B cell (primary cell): ENCODE measurements at regions not wholly inside any gene's neighbourhood (a gene's known extent, or its start where the extent isn't known, plus 50 kb on each side); places are given as distances from the start of the nearest gene placed in this dataset.

Source experiments
- ATAC-seq: fragments of 200-7000 bp; cut with Tn5 transposase; one replicate; pipeline ENCODE4 v1.10.0; 2021; ENCODE audit warnings: low read depth, mild to moderate bottlenecking, moderate number of reproducible peaks, moderate library complexity
- CTCF ChIA-PET: fragments of 350-600 bp; sonication (Branson Sonifier 250); formaldehyde crosslinking; loops from one replicate; lab custom pipeline; 2021; ENCODE audit warnings: antibody characterized with exemption, inconsistent platforms; lab: Charles Lee
- POLR2A ChIA-PET: fragments of 350-600 bp; sonication (Branson Sonifier 250); formaldehyde crosslinking; loops from one replicate; lab custom pipeline; 2021; ENCODE audit warnings: antibody characterized with exemption; lab: Charles Lee
- DNase-seq: peaks from one replicate; pipeline ENCODE4 v3.0.0; 2013
- H2AFZ ChIP-seq: 2 replicates; pipeline ENCODE4 v1.6.1; 2012; ENCODE audit warnings: mild to moderate bottlenecking, low read depth, low read length; ENCODE audit not compliant: insufficient read depth, poor library complexity, severe bottlenecking
- H3K27ac ChIP-seq, 2 donors: 1 replicate in 1 of 2; 2 replicates in 1 of 2; pipeline ENCODE4 v1.5.1; 2012 to 2013; ENCODE audit warnings: low read length in 2 of 2, mild to moderate bottlenecking in 2 of 2, moderate library complexity in 1 of 2
- H3K27me3 ChIP-seq, 4 experiments: fragments of 200-600 bp in 1 of 4; sonication (generic) in 1 of 4; replicated peaks in 1 of 4; 1 replicate in 2 of 4; 2 replicates in 2 of 4; pipeline versions ENCODE4 v1.6.1 to v1.7.0; 2013 to 2016; ENCODE audit warnings: low read length in 3 of 4, mild to moderate bottlenecking in 2 of 4, mixed read lengths in 1 of 4, moderate library complexity in 1 of 4; ENCODE audit not compliant: insufficient read depth in 4 of 4, control insufficient read depth in 3 of 4; ENCODE audit errors: control extremely low read depth in 1 of 4
- H3K36me3 ChIP-seq, 2 experiments: replicated peaks in 1 of 2; 1 replicate in 1 of 2; 2 replicates in 1 of 2; pipeline versions ENCODE4 v1.6.1 to v1.7.1; 2013; ENCODE audit warnings: low read length in 1 of 2; ENCODE audit not compliant: insufficient read depth in 2 of 2, control insufficient read depth in 1 of 2; ENCODE audit errors: control extremely low read depth in 1 of 2, extremely low read depth in 1 of 2
- H3K4me1 ChIP-seq, 2 donors: fragments of 200-600 bp in 1 of 2; sonication (generic) in 1 of 2; 1 replicate in 1 of 2; 2 replicates in 1 of 2; pipeline versions ENCODE4 v1.5.1 to v1.6.1; 2013 to 2017; ENCODE audit warnings: low read length in 2 of 2; ENCODE audit not compliant: control insufficient read depth in 2 of 2, insufficient read depth in 2 of 2
- H3K4me2 ChIP-seq: replicated peaks from 2 replicates; pipeline ENCODE3; 2012; ENCODE audit warnings: mild to moderate bottlenecking, low read depth, low read length; ENCODE audit not compliant: poor library complexity, severe bottlenecking
- H3K4me3 ChIP-seq, 5 experiments: fragments of 200-600 bp in 1 of 5; sonication (generic) in 1 of 5; 1 replicate in 3 of 5; 2 replicates in 2 of 5; pipeline versions ENCODE4 v1.5.1 to v1.7.0; 2011 to 2016; ENCODE audit warnings: low read length in 4 of 5, mild to moderate bottlenecking in 4 of 5, low read depth in 2 of 5, control low read depth in 1 of 5, moderate library complexity in 1 of 5; ENCODE audit not compliant: insufficient read depth in 1 of 5; ENCODE audit errors: control extremely low read depth in 1 of 5, extremely low read depth in 1 of 5
- H3K79me2 ChIP-seq: fragments of 200-600 bp; sonication (generic); one replicate; pipeline ENCODE4 v1.6.0; 2016; ENCODE audit warnings: low read length; ENCODE audit not compliant: control insufficient read depth, insufficient read depth
- H3K9ac ChIP-seq: fragments of 200-600 bp; sonication (generic); 2 replicates; pipeline ENCODE4 v1.6.1; 2017; ENCODE audit warnings: mild to moderate bottlenecking, low read length, moderate library complexity
- H3K9me3 ChIP-seq, 3 donors: one replicate each; pipeline versions ENCODE4 v1.6.1 to v1.7.1; 2013; ENCODE audit warnings: low read length in 2 of 3; ENCODE audit not compliant: control insufficient read depth in 2 of 3, insufficient read depth in 1 of 3; ENCODE audit errors: control extremely low read depth in 1 of 3
- H4K20me1 ChIP-seq: 2 replicates; pipeline ENCODE4 v1.6.0; 2012; ENCODE audit warnings: mild to moderate bottlenecking, low read length; ENCODE audit not compliant: insufficient read depth, control insufficient read depth, poor library complexity, severe bottlenecking
- H3K27ac Mint-ChIP-seq: one replicate; pipeline ENCODE4 v1.8.0; 2021; ENCODE audit warnings: mixed read lengths
- H3K27me3 Mint-ChIP-seq: one replicate; pipeline ENCODE4 v1.8.0; 2021; ENCODE audit warnings: mixed read lengths
- H3K4me1 Mint-ChIP-seq: one replicate; pipeline ENCODE4 v1.8.0; 2021; ENCODE audit warnings: mixed read lengths
- H3K4me3 Mint-ChIP-seq: one replicate; pipeline ENCODE4 v1.8.0; 2021; ENCODE audit warnings: mixed read lengths
- H3K9me3 Mint-ChIP-seq: one replicate; pipeline ENCODE4 v1.8.0; 2022; ENCODE audit warnings: mixed read lengths; ENCODE audit not compliant: insufficient read depth
- CTCF ChIP-seq: fragments of 200-600 bp; IDR thresholded peaks from one replicate; pipeline ENCODE4 v1.8.0; 2022; ENCODE audit warnings: antibody characterized with exemption, mild to moderate bottlenecking
- EZH2 ChIP-seq: IDR thresholded peaks from 2 replicates; pipeline ENCODE4 v1.6.1; 2012; ENCODE audit warnings: borderline replicate concordance, low read depth, mild to moderate bottlenecking, moderate library complexity, low read length; ENCODE audit not compliant: insufficient read depth, poor library complexity, severe bottlenecking
- WGBS: methylation state at CpG from one replicate; pipeline ENCODE4 v1.1.5; 2013; ENCODE audit warnings: missing lambda C conversion rate; ENCODE audit not compliant: insufficient coverage; 5-methylcytosine and 5-hydroxymethylcytosine counted together
- intact Hi-C: fragments of 100-400 bp; cut with micrococcal nuclease; formaldehyde crosslinking; loops from one replicate; pipeline ENCODE4 v1.10.0; 2022

- H3K4me2 ChIP-seq, result no peak overlapping the region
- H3K4me1 Mint-ChIP-seq, result no peaks in the 10 kb centered on the region
- no peaks in the 10 kb centered on the region for H3K79me2 ChIP-seq
- no peak overlapping the region for H2AFZ ChIP-seq
- no peaks in the 10 kb centered on the region for H3K4me1 ChIP-seq
- ATAC-seq, result no peak
- ChIA-PET POLR2A (no interaction called here), CTCF (no interaction called here)
- no peak overlapping the region for H3K4me3 ChIP-seq
- peaks cover 0 to 9% (median 0%) of the 10 kb centered on the region in 3 donors for H3K9me3 ChIP-seq
- DNase-seq, result no peak
- WGBS, result 100% methylated on average over 1 of the region's 2 CpGs
- H3K9ac ChIP-seq, result no peak overlapping the region
- no peaks in the 10 kb centered on the region for H3K36me3 ChIP-seq
- H3K27me3 Mint-ChIP-seq, result peaks cover 12% of the 10 kb centered on the region
- H3K27me3 ChIP-seq, result no peaks in the 10 kb centered on the region
- H3K9me3 Mint-ChIP-seq, result no peaks in the 10 kb centered on the region
- intact Hi-C loops, result no loop called here
- no peak overlapping the region for H3K4me3 Mint-ChIP-seq
- no peak overlapping the region for H3K27ac ChIP-seq
- no peak overlapping the region for H3K27ac Mint-ChIP-seq
- TF ChIP-seq EZH2 (no peak), CTCF (no peak)
- no peaks in the 10 kb centered on the region for H4K20me1 ChIP-seq
Measured at GRCh38 chr15:29891096-29891457, 68.8 kb upstream of the TJP1 start.

DNA sequence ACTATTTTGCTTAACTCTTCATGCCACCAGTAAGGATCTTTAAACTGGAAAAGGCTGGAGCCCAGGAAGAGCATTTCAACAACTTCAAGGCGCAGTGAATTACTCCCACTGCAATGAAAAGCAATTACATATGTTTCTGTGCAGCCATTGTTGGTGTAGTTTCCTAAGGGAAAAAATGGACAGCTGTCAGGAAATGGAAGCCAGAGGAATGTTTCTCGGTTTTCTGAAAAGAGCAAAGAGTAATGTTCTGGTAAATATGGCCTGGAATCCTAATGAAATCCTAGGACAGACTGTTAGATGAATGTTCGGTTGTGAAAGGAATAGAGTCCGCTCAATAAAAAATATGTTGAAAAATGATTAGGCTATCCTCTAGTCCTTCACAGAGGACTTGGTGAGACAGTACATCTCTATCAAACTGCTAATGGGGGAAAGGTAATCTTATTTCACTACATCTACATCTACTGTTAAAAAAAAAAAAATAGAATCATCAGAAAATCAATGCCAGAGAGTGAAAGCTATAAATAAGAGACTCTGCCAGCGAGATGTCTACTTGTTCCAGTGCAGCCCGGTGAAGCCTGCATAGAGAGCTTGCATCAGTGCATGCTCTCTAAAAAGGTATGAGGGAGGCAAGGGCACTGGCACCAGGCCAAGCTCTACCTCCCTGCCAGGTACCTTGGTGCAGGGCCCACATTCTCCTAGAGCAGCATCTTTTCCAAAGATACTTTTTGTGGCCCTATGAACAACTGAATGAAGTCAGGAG lies 68.2 kb upstream of the TJP1 start:
- H3K9ac ChIP-seq, result no peak overlapping the region
- Mint-ChIP-seq H3K4me1 (no peaks in the 10 kb centered on the region), H3K27me3 (peaks cover 12% of the 10 kb centered on the region), H3K9me3 (no peaks in the 10 kb centered on the region), H3K27ac (no peak overlapping the region), H3K4me3 (no peak overlapping the region)
- no peaks in the 10 kb centered on the region for H3K27me3 ChIP-seq
- TF ChIP-seq CTCF, result no peak
- TF ChIP-seq EZH2, result no peak
- DNase-seq, result no peak
- no peak overlapping the region for H3K27ac ChIP-seq
- 65% methylated on average over 3 of the region's 6 CpGs for WGBS
- POLR2A ChIA-PET, result no interaction called here
- intact Hi-C loops, result no loop called here
- no peak overlapping the region for H3K4me3 ChIP-seq
- H3K4me2 ChIP-seq, result no peak overlapping the region
- H3K9me3 ChIP-seq, result peaks cover 0 to 9% (median 0%) of the 10 kb centered on the region in 3 donors
- H4K20me1 ChIP-seq, result no peaks in the 10 kb centered on the region
- CTCF ChIA-PET, result no interaction called here
- H3K36me3 ChIP-seq, result no peaks in the 10 kb centered on the region
- H3K4me1 ChIP-seq, result no peaks in the 10 kb centered on the region
- no peaks in the 10 kb centered on the region for H3K79me2 ChIP-seq
- ATAC-seq, result no peak
- no peak overlapping the region for H2AFZ ChIP-seq
